Skeletal muscle cell (primary cell): ENCODE measurements at regions not wholly inside any gene's neighbourhood (a gene's known extent, or its start where the extent isn't known, plus 50 kb on each side); places are given as distances from the start of the nearest gene placed in this dataset.

Source experiments
- DNase-seq: peaks from one replicate; pipeline ENCODE4 v3.0.0-alpha.2; 2010; ENCODE audit warnings: low read depth
- H3K4me3 ChIP-seq: 2 replicates; pipeline ENCODE4 v1.5.1; 2011; ENCODE audit warnings: low read depth, mild to moderate bottlenecking, control low read depth, low read length, moderate library complexity

GRCh38 chr10:128816726-128817125 is 650.3 kb upstream of the MGMT start:
- no peak overlapping the region for H3K4me3 ChIP-seq
- DNase-seq, result no peak

- no peak for DNase-seq
- H3K4me3 ChIP-seq, result no peak overlapping the region
These were observed 649.4 kb upstream of the MGMT start for GRCh38 chr10:128817636-128818035.

GRCh38 chr10:128820663-128821062 is 646.4 kb upstream of the MGMT start:
- H3K4me3 ChIP-seq, result no peak overlapping the region
- DNase-seq, result no peak

GRCh38 chr10:128823201-128823600 is 643.8 kb upstream of the MGMT start:
- no peak for DNase-seq

GRCh38 chr10:128825626-128826025 is 641.4 kb upstream of the MGMT start:
- DNase-seq, result no peak
- no peak overlapping the region for H3K4me3 ChIP-seq

More at GRCh38 chr10:128823201-128823600, 643.8 kb upstream of the MGMT start:
- no peak overlapping the region for H3K4me3 ChIP-seq

GRCh38 chr10:128833671-128834070 is 633.4 kb upstream of the MGMT start:
- DNase-seq, result no peak
- no peak overlapping the region for H3K4me3 ChIP-seq

- H3K4me3 ChIP-seq, result no peak overlapping the region
- DNase-seq, result no peak
These were observed 631.7 kb upstream of the MGMT start for GRCh38 chr10:128835361-128835760.

- H3K4me3 ChIP-seq, result no peak overlapping the region
- no peak for DNase-seq
These were observed 629.6 kb upstream of the MGMT start for GRCh38 chr10:128837478-128837877.

- no peak for DNase-seq
These were observed 627.9 kb upstream of the MGMT start for GRCh38 chr10:128839134-128839533.

GRCh38 chr10:128839701-128840100 is 627.3 kb upstream of the MGMT start:
- H3K4me3 ChIP-seq, result no peak overlapping the region
- no peak for DNase-seq

More at GRCh38 chr10:128839134-128839533, 627.9 kb upstream of the MGMT start:
- no peak overlapping the region for H3K4me3 ChIP-seq

- H3K4me3 ChIP-seq, result no peak overlapping the region
- DNase-seq, result no peak
These were observed 623.1 kb upstream of the MGMT start for GRCh38 chr10:128843972-128844371.

GRCh38 chr10:128846927-128847326 is 620.1 kb upstream of the MGMT start:
- no peak for DNase-seq
- no peak overlapping the region for H3K4me3 ChIP-seq

- no peak for DNase-seq
- H3K4me3 ChIP-seq, result no peak overlapping the region
These were observed 618.2 kb upstream of the MGMT start for GRCh38 chr10:128848810-128849209.

GRCh38 chr10:128850647-128851046 is 616.4 kb upstream of the MGMT start:
- no peak for DNase-seq
- no peak overlapping the region for H3K4me3 ChIP-seq

- no peak for DNase-seq
- H3K4me3 ChIP-seq, result no peak overlapping the region
These were observed 615.8 kb upstream of the MGMT start for GRCh38 chr10:128851281-128851680.

GRCh38 chr10:128851726-128852125 is 615.3 kb upstream of the MGMT start:
- no peak for DNase-seq
- no peak overlapping the region for H3K4me3 ChIP-seq

GRCh38 chr10:128852449-128852848 is 614.6 kb upstream of the MGMT start:
- no peak overlapping the region for H3K4me3 ChIP-seq
- no peak for DNase-seq

GRCh38 chr10:128852902-128853301 is 614.1 kb upstream of the MGMT start:
- no peak for DNase-seq
- no peak overlapping the region for H3K4me3 ChIP-seq

GRCh38 chr10:128853537-128853936 is 613.5 kb upstream of the MGMT start:
- DNase-seq, result no peak
- H3K4me3 ChIP-seq, result no peak overlapping the region

- DNase-seq, result no peak
- H3K4me3 ChIP-seq, result no peak overlapping the region
These were observed 612.8 kb upstream of the MGMT start for GRCh38 chr10:128854204-128854603.

- H3K4me3 ChIP-seq, result no peak overlapping the region
- peak; percentile 69 for DNase-seq
These were observed 612.1 kb upstream of the MGMT start for GRCh38 chr10:128854963-128855362.
